HepG2 (cell line): ENCODE measurements at regions not wholly inside any gene's neighbourhood (a gene's known extent, or its start where the extent isn't known, plus 50 kb on each side); places are given as distances from the start of the nearest gene placed in this dataset.

ENCODE experiments used
- ATAC-seq: fragments of 200-7000 bp; cut with Tn5 transposase; 3 replicates; pipeline ENCODE4 v1.9.1; 2020; ENCODE audit warnings: mild to moderate bottlenecking, moderate library complexity
- BruUV-seq: library from RNA; stranded (reverse); fragments of 400-500 nt; replicated peaks from 2 replicates; lab custom pipeline; 2021; lab: Mats Ljungman, UMichigan
- CTCF ChIA-PET: fragments of 300-600 bp; formaldehyde crosslinking; extraction: SDS; loops from one replicate; lab custom pipeline; 2021; ENCODE audit warnings: low total read pairs, inconsistent platforms, low intra/inter-chr PET ratio; lab: Yijun Ruan, JAX
- POLR2A ChIA-PET: fragments of 350-600 bp; sonication (Branson Sonifier 250); formaldehyde crosslinking; loops from one replicate; lab custom pipeline; 2020; ENCODE audit warnings: antibody characterized with exemption, inconsistent platforms; lab: Yijun Ruan, JAX
- DNase-seq: peaks from one replicate; pipeline ENCODE4 v3.0.0-alpha.2; 2015; ENCODE audit warnings: low spot score
- FAIRE-seq: peaks from 3 replicates; lab custom pipeline; 2011; peaks lifted over from hg19 to GRCh38; lab: Jason Lieb, UNC
- H2AFZ ChIP-seq: one replicate; pipeline ENCODE4 v1.6.1; 2011; ENCODE audit warnings: low read length, inconsistent platforms
- H3K27ac ChIP-seq: fragments of 300-600 bp; 3 replicates; pipeline ENCODE4 v1.8.0; 2011; ENCODE audit warnings: mixed run types, mild to moderate bottlenecking, mixed read lengths, low read length, inconsistent platforms; ENCODE audit not compliant: insufficient read depth; ENCODE audit errors: extremely low read length
- H3K27me3 ChIP-seq, 2 experiments: fragments of 200-600 bp in 1 of 2; 2 replicates in 1 of 2; 3 replicates in 1 of 2; pipeline versions ENCODE4 v1.6.0 to v1.8.0; 2011; ENCODE audit warnings: low read length in 2 of 2, mild to moderate bottlenecking in 2 of 2, moderate library complexity in 2 of 2, inconsistent platforms in 1 of 2; ENCODE audit not compliant: insufficient read depth in 2 of 2, control insufficient read depth in 1 of 2
- H3K36me3 ChIP-seq, 2 experiments: fragments of 200-600 bp in 1 of 2; replicated peaks in 1 of 2; 2 replicates in 1 of 2; 3 replicates in 1 of 2; pipeline versions ENCODE4 v1.5.1 to v1.8.0; 2011; ENCODE audit warnings: low read length in 2 of 2, inconsistent platforms in 1 of 2; ENCODE audit not compliant: insufficient read depth in 2 of 2, control insufficient read depth in 1 of 2
- H3K4me1 ChIP-seq: 2 replicates; pipeline ENCODE4 v1.5.1; 2012; ENCODE audit warnings: low read length, inconsistent platforms; ENCODE audit not compliant: insufficient read depth
- H3K4me2 ChIP-seq: 2 replicates; pipeline ENCODE4 v1.6.0; 2011; ENCODE audit warnings: low read depth, low read length, inconsistent platforms
- H3K4me3 ChIP-seq, 3 experiments: fragments of 200-600 bp in 1 of 3; sonication (generic), shearing (Covaris generic) in 1 of 3; replicated peaks in 1 of 3; 2 replicates each; pipeline ENCODE4 v1.5.1; 2011 to 2016; ENCODE audit warnings: low read length in 3 of 3, inconsistent platforms in 2 of 3, low read depth in 2 of 3, mild to moderate bottlenecking in 2 of 3, control low read depth in 1 of 3, mixed read lengths in 1 of 3; ENCODE audit not compliant: insufficient read depth in 1 of 3
- H3K79me2 ChIP-seq: one replicate; pipeline ENCODE4 v1.6.1; 2011; ENCODE audit warnings: low read length, inconsistent platforms; ENCODE audit not compliant: insufficient read depth
- H3K9ac ChIP-seq: 2 replicates; pipeline ENCODE4 v1.6.0; 2011; ENCODE audit warnings: mild to moderate bottlenecking, low read depth, low read length, inconsistent platforms; ENCODE audit not compliant: insufficient read depth
- H3K9me3 ChIP-seq: 2 replicates; pipeline ENCODE4 v1.5.1; 2012; ENCODE audit warnings: mild to moderate bottlenecking, low read length
- H4K20me1 ChIP-seq: 2 replicates; pipeline ENCODE4 v1.6.0; 2011; ENCODE audit warnings: inconsistent platforms, mild to moderate bottlenecking, low read length, moderate library complexity; ENCODE audit not compliant: insufficient read depth
- MAFF ChIP-seq: IDR thresholded peaks from 2 replicates; pipeline ENCODE4 v1.6.1; 2011; ENCODE audit warnings: low read depth, low read length, improper control_type of control experiment
- MAFK ChIP-seq, 2 experiments: IDR thresholded peaks in 1 of 2; conservative IDR thresholded peaks in 1 of 2; 2 replicates each; pipeline ENCODE4 v1.6.1; 2011; ENCODE audit warnings: improper control_type of control experiment in 2 of 2, low read length in 2 of 2
- NFE2 ChIP-seq: sonication (generic); formaldehyde crosslinking; IDR thresholded peaks from 2 replicates; pipeline ENCODE4 v1.4.0; 2020; ENCODE audit warnings: missing genetic modification reagents
- NFYB ChIP-seq: sonication (generic); formaldehyde crosslinking; IDR thresholded peaks from 2 replicates; pipeline ENCODE4 v1.4.0; 2020; ENCODE audit warnings: missing genetic modification reagents
- ZBTB1 ChIP-seq: sonication (generic); formaldehyde crosslinking; IDR thresholded peaks from 2 replicates; pipeline ENCODE4 v1.4.0; 2020; ENCODE audit warnings: missing genetic modification reagents, borderline replicate concordance
- ZNF563 ChIP-seq: sonication (generic); formaldehyde crosslinking; IDR thresholded peaks from 2 replicates; pipeline ENCODE4 v1.8.0; 2022; ENCODE audit warnings: mild to moderate bottlenecking, moderate library complexity, missing genetic modification reagents
- ZNF572 ChIP-seq: sonication (generic); formaldehyde crosslinking; IDR thresholded peaks from 2 replicates; pipeline ENCODE4 v1.5.1; 2020; ENCODE audit warnings: mild to moderate bottlenecking, missing genetic modification reagents
- ZNF678 ChIP-seq: sonication (generic); formaldehyde crosslinking; IDR thresholded peaks from 2 replicates; pipeline ENCODE4 v1.4.0; 2020; ENCODE audit warnings: mild to moderate bottlenecking, missing genetic modification reagents
- ZNF720 ChIP-seq: sonication (generic); formaldehyde crosslinking; IDR thresholded peaks from 2 replicates; pipeline ENCODE4 v1.4.0; 2020; ENCODE audit warnings: missing genetic modification reagents
- WGBS: methylation state at CpG from one replicate; pipeline ENCODE4 v1.1.6; 2017; ENCODE audit warnings: low lambda C conversion rate; 5-methylcytosine and 5-hydroxymethylcytosine counted together
- in situ Hi-C: cut with HindIII; loops from 2 replicates; pipeline ENCODE4 v1.10.0; 2017; ENCODE audit warnings: low pct_unique_long_range_greater_than_20kb; ENCODE audit not compliant: extremely low pct_ligation_motif_present
- intact Hi-C: fragments of 100-400 bp; cut with micrococcal nuclease; formaldehyde crosslinking; loops from one replicate; pipeline ENCODE4 v1.10.0; 2022; ENCODE audit not compliant: unreplicated experiment
- TF ChIP-seq, protein P1 (sequence below): IDR thresholded peaks from 2 replicates; pipeline ENCODE4 v1.6.1; 2016; ENCODE audit warnings: mild to moderate bottlenecking
- TF ChIP-seq, protein P2 (sequence below), 2 experiments: sonication (generic) in 1 of 2; formaldehyde crosslinking in 1 of 2; IDR thresholded peaks; 2 replicates each; pipeline versions ENCODE4 v1.4.0 to v1.6.1; 2016 to 2020; ENCODE audit warnings: borderline replicate concordance in 1 of 2, low read depth in 1 of 2, mild to moderate bottlenecking in 1 of 2, missing genetic modification reagents in 1 of 2
- TF ChIP-seq, protein P3 (sequence below): sonication (generic); formaldehyde crosslinking; IDR thresholded peaks from 2 replicates; pipeline ENCODE4 v1.5.0; 2020; ENCODE audit warnings: mild to moderate bottlenecking, missing genetic modification reagents

DNA sequence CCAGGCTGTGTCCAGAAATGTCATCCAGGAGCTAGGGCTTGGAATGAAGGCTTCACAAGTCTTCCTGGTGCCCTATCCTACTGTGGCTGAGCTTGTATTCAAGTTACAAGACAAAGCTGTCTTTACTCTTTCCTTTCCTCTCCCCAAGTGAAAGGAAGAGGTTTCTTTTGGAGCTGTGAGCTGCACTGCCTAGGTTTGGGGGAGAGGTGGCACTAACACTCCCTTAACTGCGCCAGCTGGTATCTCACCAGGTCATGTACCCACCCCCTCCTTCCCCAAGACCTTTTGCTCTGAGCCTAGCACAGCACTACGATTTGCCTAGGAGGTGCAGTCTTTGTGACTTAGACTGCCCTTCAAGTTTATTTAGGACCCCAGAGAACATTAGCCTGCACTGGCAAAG lies 2053.6 kb upstream of the PRR20A start:
- POLR2A ChIA-PET: no interaction called here
- no peaks in the 10 kb centered on the region for H3K36me3 ChIP-seq
- no peaks in the 10 kb centered on the region for H4K20me1 ChIP-seq
- 4% methylated on average over 2 of the region's 2 CpGs for WGBS
- no peak overlapping the region for H3K27ac ChIP-seq
- CTCF ChIA-PET: no interaction called here
- H3K4me1 ChIP-seq: no peaks in the 10 kb centered on the region
- in situ Hi-C loops: no loop called here
- no peak overlapping the region for H3K4me3 ChIP-seq
- DNase-seq (no peak), ATAC-seq (no peak), FAIRE-seq (no peak)
- no peaks in the 10 kb centered on the region for H3K79me2 ChIP-seq
- intact Hi-C loops: no loop called here
- peaks cover 70% of the 10 kb centered on the region for H3K9me3 ChIP-seq
- BruUV-seq: no TSS peak
- H3K27me3 ChIP-seq: no peaks in the 10 kb centered on the region
- no peak overlapping the region for H3K4me2 ChIP-seq
- no peak overlapping the region for H2AFZ ChIP-seq
- TF ChIP-seq ZBTB1 (CRISPR knock-in tag): no peak
- no peak overlapping the region for H3K9ac ChIP-seq

DNA sequence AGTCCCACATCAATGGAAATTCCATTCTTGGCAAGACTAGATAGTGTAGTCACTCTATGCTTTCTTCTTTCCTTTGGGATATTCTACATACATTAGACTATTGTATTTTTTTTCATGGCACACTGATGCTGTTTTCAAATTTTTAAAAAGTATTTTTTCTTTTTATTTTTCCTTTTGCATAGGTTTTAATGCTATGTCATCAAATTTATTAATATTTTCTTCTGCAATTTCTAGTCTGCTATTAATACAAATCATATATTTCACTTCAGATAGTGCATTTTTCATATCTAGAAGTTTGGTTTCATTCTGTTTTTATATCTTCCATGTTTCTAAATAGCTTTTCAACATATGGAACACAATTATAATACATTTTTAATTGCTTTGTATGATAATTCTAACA lies 2050.1 kb upstream of the PRR20A start:
- Histone ChIP-seq H3K9ac (no peak overlapping the region), H3K27ac (no peak overlapping the region), H3K79me2 (no peaks in the 10 kb centered on the region), H3K27me3 (no peaks in the 10 kb centered on the region), H3K4me3 (no peak overlapping the region), H2AFZ (no peak overlapping the region), H4K20me1 (no peaks in the 10 kb centered on the region), H3K4me1 (no peaks in the 10 kb centered on the region), H3K9me3 (peaks cover 67% of the 10 kb centered on the region), H3K4me2 (no peak overlapping the region), H3K36me3 (no peaks in the 10 kb centered on the region)
- no TSS peak for BruUV-seq
- ChIA-PET POLR2A (no interaction called here), CTCF (no interaction called here)
- intact Hi-C loops: no loop called here
- in situ Hi-C loops: no loop called here
- FAIRE-seq (no peak), DNase-seq (no peak), ATAC-seq (no peak)
- TF ChIP-seq NFE2 (no peak), MAFF (peak; percentile 64; the same call in 1 of the 2 replicates), ZNF678 (no peak), ZNF563 (CRISPR knock-in tag) (no peak), MAFK (conservative IDR thresholded peaks at IDR 0.05 in 1 of 2, IDR thresholded peaks at IDR 0.05 in 1 of 2; ENCODE audit: low read length in 2 of 2) (peak; percentile 39 to 85; a peak in 3 of 4 replicates), ZNF720 (CRISPR knock-in tag) (no peak), ZNF572 (CRISPR knock-in tag) (no peak), NFYB (no peak)
- TF ChIP-seq, protein P1, sequence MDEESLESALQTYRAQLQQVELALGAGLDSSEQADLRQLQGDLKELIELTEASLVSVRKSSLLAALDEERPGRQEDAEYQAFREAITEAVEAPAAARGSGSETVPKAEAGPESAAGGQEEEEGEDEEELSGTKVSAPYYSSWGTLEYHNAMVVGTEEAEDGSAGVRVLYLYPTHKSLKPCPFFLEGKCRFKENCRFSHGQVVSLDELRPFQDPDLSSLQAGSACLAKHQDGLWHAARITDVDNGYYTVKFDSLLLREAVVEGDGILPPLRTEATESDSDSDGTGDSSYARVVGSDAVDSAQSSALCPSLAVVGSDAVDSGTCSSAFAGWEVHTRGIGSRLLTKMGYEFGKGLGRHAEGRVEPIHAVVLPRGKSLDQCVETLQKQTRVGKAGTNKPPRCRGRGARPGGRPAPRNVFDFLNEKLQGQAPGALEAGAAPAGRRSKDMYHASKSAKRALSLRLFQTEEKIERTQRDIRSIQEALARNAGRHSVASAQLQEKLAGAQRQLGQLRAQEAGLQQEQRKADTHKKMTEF: no peak
- TF ChIP-seq, protein P2, sequence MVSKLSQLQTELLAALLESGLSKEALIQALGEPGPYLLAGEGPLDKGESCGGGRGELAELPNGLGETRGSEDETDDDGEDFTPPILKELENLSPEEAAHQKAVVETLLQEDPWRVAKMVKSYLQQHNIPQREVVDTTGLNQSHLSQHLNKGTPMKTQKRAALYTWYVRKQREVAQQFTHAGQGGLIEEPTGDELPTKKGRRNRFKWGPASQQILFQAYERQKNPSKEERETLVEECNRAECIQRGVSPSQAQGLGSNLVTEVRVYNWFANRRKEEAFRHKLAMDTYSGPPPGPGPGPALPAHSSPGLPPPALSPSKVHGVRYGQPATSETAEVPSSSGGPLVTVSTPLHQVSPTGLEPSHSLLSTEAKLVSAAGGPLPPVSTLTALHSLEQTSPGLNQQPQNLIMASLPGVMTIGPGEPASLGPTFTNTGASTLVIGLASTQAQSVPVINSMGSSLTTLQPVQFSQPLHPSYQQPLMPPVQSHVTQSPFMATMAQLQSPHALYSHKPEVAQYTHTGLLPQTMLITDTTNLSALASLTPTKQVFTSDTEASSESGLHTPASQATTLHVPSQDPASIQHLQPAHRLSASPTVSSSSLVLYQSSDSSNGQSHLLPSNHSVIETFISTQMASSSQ (IDR thresholded peaks at IDR 0.05; ENCODE audit: low read depth): no peak
- TF ChIP-seq, protein P2 (CRISPR knock-in tag; IDR thresholded peaks at IDR 0.05; ENCODE audit: borderline replicate concordance): no peak
- TF ChIP-seq, protein P3, sequence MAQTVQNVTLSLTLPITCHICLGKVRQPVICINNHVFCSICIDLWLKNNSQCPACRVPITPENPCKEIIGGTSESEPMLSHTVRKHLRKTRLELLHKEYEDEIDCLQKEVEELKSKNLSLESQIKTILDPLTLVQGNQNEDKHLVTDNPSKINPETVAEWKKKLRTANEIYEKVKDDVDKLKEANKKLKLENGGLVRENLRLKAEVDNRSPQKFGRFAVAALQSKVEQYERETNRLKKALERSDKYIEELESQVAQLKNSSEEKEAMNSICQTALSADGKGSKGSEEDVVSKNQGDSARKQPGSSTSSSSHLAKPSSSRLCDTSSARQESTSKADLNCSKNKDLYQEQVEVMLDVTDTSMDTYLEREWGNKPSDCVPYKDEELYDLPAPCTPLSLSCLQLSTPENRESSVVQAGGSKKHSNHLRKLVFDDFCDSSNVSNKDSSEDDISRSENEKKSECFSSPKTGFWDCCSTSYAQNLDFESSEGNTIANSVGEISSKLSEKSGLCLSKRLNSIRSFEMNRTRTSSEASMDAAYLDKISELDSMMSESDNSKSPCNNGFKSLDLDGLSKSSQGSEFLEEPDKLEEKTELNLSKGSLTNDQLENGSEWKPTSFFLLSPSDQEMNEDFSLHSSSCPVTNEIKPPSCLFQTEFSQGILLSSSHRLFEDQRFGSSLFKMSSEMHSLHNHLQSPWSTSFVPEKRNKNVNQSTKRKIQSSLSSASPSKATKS (CRISPR knock-in tag): no peak
